Putamen (tissue), 1 donor: ENCODE measurements at regions not wholly inside any gene's neighbourhood (a gene's known extent, or its start where the extent isn't known, plus 50 kb on each side); places are given as distances from the start of the nearest gene placed in this dataset.

Source experiments
- DNase-seq: peaks from one replicate; pipeline ENCODE4 v3.0.0-alpha.2; 2016; ENCODE audit warnings: low spot score

DNA sequence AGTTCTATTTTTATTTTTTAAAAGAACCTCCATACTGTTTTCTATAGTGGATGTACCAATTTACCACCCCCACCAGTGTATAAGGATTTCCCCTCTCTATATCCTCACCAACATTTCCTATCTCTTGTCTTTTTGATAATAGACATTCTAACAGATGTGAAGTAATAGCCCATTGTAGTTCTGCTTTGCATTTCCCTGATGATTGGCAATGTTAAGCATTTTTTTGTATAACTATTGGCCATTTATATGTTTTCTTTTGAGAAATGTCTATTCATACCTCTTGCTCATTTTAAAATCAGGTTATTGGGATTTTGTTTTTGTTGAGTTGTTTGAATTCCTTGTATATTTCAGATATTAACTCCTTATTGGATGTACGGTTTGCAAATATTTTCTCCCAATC is 251.1 kb upstream of the HTR2C start:
- DNase-seq = no peak

GRCh38 chrX:114334473-114334982 is 249.4 kb upstream of the HTR2C start:
- DNase-seq = no peak

- no peak for DNase-seq
These were observed 245.0 kb upstream of the HTR2C start for GRCh38 chrX:114338870-114339269.

- DNase-seq = peak; percentile 0
These were observed 239.0 kb upstream of the HTR2C start for GRCh38 chrX:114344756-114345349.

- no peak for DNase-seq
These were observed 222.7 kb upstream of the HTR2C start for GRCh38 chrX:114361076-114361725.

DNA sequence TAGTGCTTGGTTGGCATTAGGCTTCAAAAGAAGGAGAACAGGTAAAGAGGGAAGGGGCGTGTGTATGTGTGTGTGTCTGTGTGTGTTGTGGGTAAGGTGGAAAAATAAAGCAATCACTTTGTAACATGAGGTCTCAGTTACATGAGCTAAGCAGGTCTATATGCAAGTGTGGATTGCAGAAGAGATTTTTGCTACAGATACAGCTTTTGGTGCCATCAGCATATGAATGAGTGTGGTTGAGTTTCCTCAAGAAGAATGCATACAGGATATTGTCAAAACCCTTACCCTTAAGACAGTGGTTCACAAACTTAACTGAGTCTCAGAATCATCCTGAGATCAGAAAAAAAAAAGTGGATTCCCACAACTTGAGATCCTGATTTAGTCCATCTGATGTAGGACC is 220.5 kb upstream of the HTR2C start:
- DNase-seq = no peak

- no peak for DNase-seq
These were observed 218.6 kb upstream of the HTR2C start for GRCh38 chrX:114365065-114365834.

DNA sequence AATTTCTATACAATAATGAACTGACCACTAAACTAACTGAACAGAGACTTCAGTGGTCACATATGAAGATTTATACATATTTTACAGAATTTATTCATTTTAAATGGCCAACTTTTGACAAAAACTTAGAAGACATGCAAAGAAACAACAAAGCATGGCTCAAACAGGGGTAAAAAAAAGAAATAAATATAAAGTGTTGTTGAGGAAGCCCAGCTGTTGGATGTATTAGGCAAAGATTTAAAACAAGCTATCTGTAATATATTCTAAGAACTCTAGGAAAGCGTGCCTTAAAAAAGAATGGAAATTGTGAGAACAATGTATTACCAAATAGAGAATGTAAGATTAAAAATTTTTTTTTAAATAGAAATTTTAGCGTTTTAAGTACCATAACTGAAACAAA is 210.9 kb upstream of the HTR2C start:
- no peak for DNase-seq

GRCh38 chrX:114390251-114390796 is 193.6 kb upstream of the HTR2C start:
- DNase-seq = no peak
